ENCODE measurements at regions not wholly inside any gene's neighbourhood (a gene's known extent, or its start where the extent isn't known, plus 50 kb on each side); places are given as distances from the start of the nearest gene placed in this dataset.

GRCh38 chr5:61850696-61851095, 455.3 kb upstream of the KIF2A start:
- TF ChIP-seq ZNF274 (IDR thresholded peaks at IDR 0.05; ENCODE audit: low read depth, low read length): no peak
- no peak for TF ChIP-seq YY1 (IDR thresholded peaks at IDR 0.05; ENCODE audit: insufficient read depth, insufficient read length)

Measured in NT2/D1 (cell line).